ENCODE measurements at regions not wholly inside any gene's neighbourhood (a gene's known extent, or its start where the extent isn't known, plus 50 kb on each side); places are given as distances from the start of the nearest gene placed in this dataset.

DNA sequence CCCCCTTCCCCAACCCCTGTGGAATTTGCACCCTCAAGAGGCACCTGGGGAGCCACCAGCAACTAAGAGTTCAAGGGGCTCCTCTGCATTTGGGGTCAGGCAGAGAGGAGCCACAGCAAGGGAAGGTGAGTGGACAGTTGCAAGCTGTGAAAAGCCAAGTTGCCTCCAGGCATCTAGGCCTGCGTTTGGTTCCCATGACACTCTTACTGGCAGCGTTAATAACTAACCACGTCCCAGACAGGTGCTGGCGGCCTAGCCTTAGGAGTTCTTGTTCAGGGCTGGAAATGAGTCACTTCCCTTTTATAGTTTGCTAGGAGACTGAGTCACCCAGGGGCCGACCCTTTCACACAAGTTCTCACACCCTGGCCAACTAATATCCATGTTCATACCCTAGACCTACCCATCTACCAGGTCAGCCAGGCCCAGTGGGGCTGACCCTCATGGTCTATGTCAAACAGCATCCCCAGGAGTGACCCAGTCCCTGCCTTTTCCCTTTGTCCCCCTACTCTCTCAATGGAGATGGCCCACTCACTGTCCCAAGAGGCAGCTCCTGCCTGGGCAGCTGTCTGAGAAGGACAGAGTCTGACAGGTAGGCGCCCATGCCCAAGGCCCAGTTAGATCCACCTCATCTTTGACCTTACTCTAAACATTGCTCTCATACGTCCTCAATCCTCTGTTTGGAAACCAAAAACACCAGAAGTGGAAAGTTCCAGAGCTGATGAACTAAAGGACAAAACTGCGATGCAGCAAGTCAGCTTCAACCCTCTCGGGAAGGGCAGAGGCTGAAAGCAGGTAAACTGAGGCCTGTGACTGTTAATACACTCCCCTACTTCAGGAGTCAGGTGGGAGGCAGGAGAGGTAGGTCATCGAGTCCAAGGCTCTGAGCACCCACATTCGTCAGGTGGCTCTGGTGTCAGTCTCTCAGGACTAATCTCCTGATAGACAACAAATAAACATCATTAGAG, 300.6 kb downstream of the SOX9 start (continued):
- TF ChIP-seq, protein P1, sequence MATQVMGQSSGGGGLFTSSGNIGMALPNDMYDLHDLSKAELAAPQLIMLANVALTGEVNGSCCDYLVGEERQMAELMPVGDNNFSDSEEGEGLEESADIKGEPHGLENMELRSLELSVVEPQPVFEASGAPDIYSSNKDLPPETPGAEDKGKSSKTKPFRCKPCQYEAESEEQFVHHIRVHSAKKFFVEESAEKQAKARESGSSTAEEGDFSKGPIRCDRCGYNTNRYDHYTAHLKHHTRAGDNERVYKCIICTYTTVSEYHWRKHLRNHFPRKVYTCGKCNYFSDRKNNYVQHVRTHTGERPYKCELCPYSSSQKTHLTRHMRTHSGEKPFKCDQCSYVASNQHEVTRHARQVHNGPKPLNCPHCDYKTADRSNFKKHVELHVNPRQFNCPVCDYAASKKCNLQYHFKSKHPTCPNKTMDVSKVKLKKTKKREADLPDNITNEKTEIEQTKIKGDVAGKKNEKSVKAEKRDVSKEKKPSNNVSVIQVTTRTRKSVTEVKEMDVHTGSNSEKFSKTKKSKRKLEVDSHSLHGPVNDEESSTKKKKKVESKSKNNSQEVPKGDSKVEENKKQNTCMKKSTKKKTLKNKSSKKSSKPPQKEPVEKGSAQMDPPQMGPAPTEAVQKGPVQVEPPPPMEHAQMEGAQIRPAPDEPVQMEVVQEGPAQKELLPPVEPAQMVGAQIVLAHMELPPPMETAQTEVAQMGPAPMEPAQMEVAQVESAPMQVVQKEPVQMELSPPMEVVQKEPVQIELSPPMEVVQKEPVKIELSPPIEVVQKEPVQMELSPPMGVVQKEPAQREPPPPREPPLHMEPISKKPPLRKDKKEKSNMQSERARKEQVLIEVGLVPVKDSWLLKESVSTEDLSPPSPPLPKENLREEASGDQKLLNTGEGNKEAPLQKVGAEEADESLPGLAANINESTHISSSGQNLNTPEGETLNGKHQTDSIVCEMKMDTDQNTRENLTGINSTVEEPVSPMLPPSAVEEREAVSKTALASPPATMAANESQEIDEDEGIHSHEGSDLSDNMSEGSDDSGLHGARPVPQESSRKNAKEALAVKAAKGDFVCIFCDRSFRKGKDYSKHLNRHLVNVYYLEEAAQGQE (IDR thresholded peaks at IDR 0.05), result 0 out of 2 replicates have a peak, but pooled peaks have one; percentile 15
- TF ChIP-seq RAD21 (conservative IDR thresholded peaks at IDR 0.05 in 1 of 2, IDR thresholded peaks at IDR 0.05 in 1 of 2) (peak; percentile 39 to 64), KDM1A (IDR thresholded peaks at IDR 0.05; ENCODE audit: low read depth) (no peak)
- TF ChIP-seq, protein P2, sequence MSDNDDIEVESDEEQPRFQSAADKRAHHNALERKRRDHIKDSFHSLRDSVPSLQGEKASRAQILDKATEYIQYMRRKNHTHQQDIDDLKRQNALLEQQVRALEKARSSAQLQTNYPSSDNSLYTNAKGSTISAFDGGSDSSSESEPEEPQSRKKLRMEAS (IDR thresholded peaks at IDR 0.05), result peak; percentile 89

DNA sequence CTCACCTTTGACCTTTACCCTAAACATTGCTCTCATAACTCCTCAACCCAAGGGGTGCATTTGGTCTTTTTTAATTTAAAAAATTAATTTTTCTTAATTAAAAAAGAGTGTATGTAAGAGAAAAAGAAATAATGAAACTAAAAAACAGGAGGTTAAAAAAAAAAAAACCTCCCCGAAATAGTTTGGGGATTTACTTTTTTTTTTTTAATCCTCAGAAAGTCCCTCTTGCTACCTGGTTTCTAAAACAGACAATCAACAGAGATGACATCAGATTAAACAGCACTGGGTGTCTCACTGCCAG, 301.3 kb downstream of the SOX9 start:
- Histone ChIP-seq H3K9me3 (peaks cover 23% of the 10 kb centered on the region), H3K27ac (peak overlapping the region; percentile 92 to 94), H3K4me3 (peak overlapping the region; percentile 30), H3K4me2 (peak overlapping the region; percentile 87), H3K4me1 (peaks cover 76% of the 10 kb centered on the region)
- ATAC-seq (no peak), DNase-seq (ENCODE audit: low read depth in 1 of 2, low spot score in 1 of 2) (no peak), FAIRE-seq (no peak)
- TF ChIP-seq MAZ (IDR thresholded peaks at IDR 0.05; ENCODE audit: borderline replicate concordance, low read depth, low read length), result no peak
- no peak for TF ChIP-seq POLR2AphosphoS2 (conservative IDR thresholded peaks at IDR 0.05; ENCODE audit: low read length)
- TF ChIP-seq FOXS1 (CRISPR knock-in tag; IDR thresholded peaks at IDR 0.05), result no peak
- TF ChIP-seq HDAC2 (IDR thresholded peaks at IDR 0.05), result no peak
- TF ChIP-seq POLR2A (IDR thresholded peaks at IDR 0.05; ENCODE audit: low read length), result no peak
- TF ChIP-seq RCOR1 (IDR thresholded peaks at IDR 0.05; ENCODE audit: low read depth, low read length), result no peak
- TF ChIP-seq RNF2 (IDR thresholded peaks at IDR 0.05; ENCODE audit: borderline replicate concordance, low read depth), result no peak
- TF ChIP-seq, protein P2 (IDR thresholded peaks at IDR 0.05), result no peak
- TF ChIP-seq TFCP2L1 (CRISPR knock-in tag; IDR thresholded peaks at IDR 0.05), result no peak
- TF ChIP-seq EHF (CRISPR knock-in tag; IDR thresholded peaks at IDR 0.05), result no peak
- no peak for TF ChIP-seq GATA3 (IDR thresholded peaks at IDR 0.05; ENCODE audit: borderline replicate concordance)
- ChIA-PET CTCF (interaction anchor here (1.0 to 3.5 kb wide), 7 partner anchors 9 to 135 kb away, joined by 3 to 13 read pairs (median 5); no protein-coding TSS in a partner anchor), POLR2A (interaction anchor here (0.5 to 2.0 kb wide), 4 partner anchors 15 to 301 kb away, joined by 3 to 8 read pairs (median 5); partner anchors contain the start of gene SOX9)
- 38% methylated on average over 1 of the region's 1 CpG for WGBS (ENCODE audit: missing lambda C conversion rate)

DNA sequence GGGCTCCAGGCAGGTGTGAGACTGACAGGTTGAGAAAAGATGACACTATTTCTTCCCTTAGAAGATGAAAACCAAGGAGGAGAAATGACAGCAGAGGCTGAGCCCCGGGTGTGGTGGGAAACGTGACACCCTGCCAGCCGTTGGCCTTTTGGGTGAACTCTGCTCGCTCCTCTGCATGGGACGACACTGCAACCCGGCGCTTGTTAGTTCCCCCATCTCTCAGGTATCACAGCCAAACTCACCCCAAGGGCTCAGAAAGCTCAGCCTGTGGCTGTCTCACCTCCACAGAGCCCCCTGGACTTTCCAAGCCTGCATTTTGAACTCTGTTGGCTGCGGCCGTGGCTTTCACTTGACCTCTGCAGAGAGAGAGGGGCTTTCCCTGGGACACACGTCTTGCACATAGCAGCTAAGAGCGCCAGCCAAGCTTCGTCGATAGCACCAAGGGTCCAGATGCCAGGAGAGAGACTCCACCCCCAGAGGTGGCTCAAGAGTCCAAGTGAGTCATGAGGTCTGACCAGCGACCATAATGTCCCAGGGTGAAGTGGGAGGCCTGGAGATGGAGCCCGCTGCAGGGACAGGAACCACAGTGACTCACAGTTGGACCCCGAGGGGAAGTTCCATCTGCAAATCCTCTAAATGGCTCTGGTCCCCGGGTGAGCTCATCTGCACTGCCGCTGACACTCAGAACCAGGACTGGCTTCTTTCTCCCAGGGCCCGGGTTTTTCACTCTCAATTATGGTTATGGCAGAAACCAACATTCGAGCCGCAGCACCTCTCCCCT, 301.9 kb downstream of the SOX9 start:
- Histone ChIP-seq H3K4me2 (peak overlapping the region; percentile 87), H3K9me3 (peaks cover 17% of the 10 kb centered on the region), H3K27ac (peak overlapping the region; percentile 92 to 94), H3K4me3 (peak overlapping the region; percentile 30), H3K4me1 (peaks cover 81% of the 10 kb centered on the region)
- ChIA-PET POLR2A (interaction anchor here (0.5 to 2.0 kb wide), 4 partner anchors 14 to 302 kb away, joined by 3 to 7 read pairs (median 4); partner anchors contain the start of gene SOX9), CTCF (interaction anchor here (0.8 to 3.5 kb wide), 9 partner anchors 10 to 1305 kb away, joined by 3 to 13 read pairs (median 5); no protein-coding TSS in a partner anchor)
- FAIRE-seq (peak; percentile 23), ATAC-seq (peak; percentile 69 to 75), DNase-seq (ENCODE audit: low read depth in 1 of 2, low spot score in 1 of 2) (peak; percentile 97)
- 4% methylated on average over 19 of the region's 21 CpGs for WGBS (ENCODE audit: missing lambda C conversion rate)
- no peak for TF ChIP-seq KDM1A (IDR thresholded peaks at IDR 0.05; ENCODE audit: low read depth)
- peak; percentile 72 to 79; a peak in 4 of 5 replicates for TF ChIP-seq JUN (IDR thresholded peaks at IDR 0.05)
- peak; percentile 84; the same call in 1 of the 2 replicates for TF ChIP-seq ESRRA (IDR thresholded peaks at IDR 0.05; ENCODE audit: borderline replicate concordance, low read length)
- TF ChIP-seq ZSCAN20 (CRISPR knock-in tag; IDR thresholded peaks at IDR 0.05), result no peak
- peak; percentile 25; the same call in 1 of the 2 replicates for TF ChIP-seq HOXB5 (CRISPR knock-in tag; IDR thresholded peaks at IDR 0.05)
- TF ChIP-seq, protein P1 (IDR thresholded peaks at IDR 0.05), result no peak
- TF ChIP-seq, protein P3, sequence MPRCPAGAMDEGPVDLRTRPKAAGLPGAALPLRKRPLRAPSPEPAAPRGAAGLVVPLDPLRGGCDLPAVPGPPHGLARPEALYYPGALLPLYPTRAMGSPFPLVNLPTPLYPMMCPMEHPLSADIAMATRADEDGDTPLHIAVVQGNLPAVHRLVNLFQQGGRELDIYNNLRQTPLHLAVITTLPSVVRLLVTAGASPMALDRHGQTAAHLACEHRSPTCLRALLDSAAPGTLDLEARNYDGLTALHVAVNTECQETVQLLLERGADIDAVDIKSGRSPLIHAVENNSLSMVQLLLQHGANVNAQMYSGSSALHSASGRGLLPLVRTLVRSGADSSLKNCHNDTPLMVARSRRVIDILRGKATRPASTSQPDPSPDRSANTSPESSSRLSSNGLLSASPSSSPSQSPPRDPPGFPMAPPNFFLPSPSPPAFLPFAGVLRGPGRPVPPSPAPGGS (IDR thresholded peaks at IDR 0.05), result peak; percentile 46; the same call in 1 of the 3 replicates
- TF ChIP-seq CEBPB (IDR thresholded peaks at IDR 0.05), result peak; percentile 6 to 68; a peak in 2 of 4 replicates
- TF ChIP-seq POLR2AphosphoS2 (conservative IDR thresholded peaks at IDR 0.05; ENCODE audit: low read length), result no peak
- no peak for TF ChIP-seq CHD2 (IDR thresholded peaks at IDR 0.05; ENCODE audit: low read length, partially characterized antibody)
- TF ChIP-seq FOSB (CRISPR knock-in tag; IDR thresholded peaks at IDR 0.05), result peak; percentile 71
- no peak for TF ChIP-seq NFE2L2 (conservative IDR thresholded peaks at IDR 0.05; ENCODE audit: low read length)
